GM19324 (cell line): ENCODE measurements at regions not wholly inside any gene's neighbourhood (a gene's known extent, or its start where the extent isn't known, plus 50 kb on each side); places are given as distances from the start of the nearest gene placed in this dataset.
"Not testable (repeated sequence)": the region's sequence is repeated elsewhere in the genome, so short reads cannot be mapped to it uniquely, and the experiment has no call there.

Experiments
- ATAC-seq: cut with Tn5 transposase; IDR thresholded peaks from one replicate; pipeline ENCODE4 v1.9.1; 2021; ENCODE audit warnings: mild to moderate bottlenecking, moderate library complexity; ENCODE audit not compliant: unreplicated experiment, low FRiP score

GRCh38 chr9:72433616-72434267 is 68.7 kb upstream of the ZFAND5 start:
- not testable (repeated sequence) for ATAC-seq

DNA sequence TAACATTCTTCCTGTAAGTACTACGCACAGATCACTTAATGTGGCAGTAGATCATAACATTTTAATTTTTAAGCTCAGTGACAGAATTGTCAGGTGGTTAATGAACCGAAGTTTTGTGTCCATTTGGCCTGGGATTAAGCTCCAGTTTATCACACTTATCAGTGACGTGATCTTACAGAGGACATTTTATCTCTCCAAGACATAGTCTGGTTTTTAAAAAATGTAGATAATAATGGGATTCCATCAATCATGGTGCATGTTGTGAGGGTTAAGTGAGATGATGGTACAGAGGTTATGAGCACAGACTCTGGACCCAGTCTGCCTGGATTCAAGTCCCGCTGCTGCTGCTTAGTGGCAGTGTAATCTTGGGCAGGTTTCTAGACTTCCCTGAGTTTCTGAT is 66.0 kb upstream of the ZFAND5 start:
- no peak for ATAC-seq

DNA sequence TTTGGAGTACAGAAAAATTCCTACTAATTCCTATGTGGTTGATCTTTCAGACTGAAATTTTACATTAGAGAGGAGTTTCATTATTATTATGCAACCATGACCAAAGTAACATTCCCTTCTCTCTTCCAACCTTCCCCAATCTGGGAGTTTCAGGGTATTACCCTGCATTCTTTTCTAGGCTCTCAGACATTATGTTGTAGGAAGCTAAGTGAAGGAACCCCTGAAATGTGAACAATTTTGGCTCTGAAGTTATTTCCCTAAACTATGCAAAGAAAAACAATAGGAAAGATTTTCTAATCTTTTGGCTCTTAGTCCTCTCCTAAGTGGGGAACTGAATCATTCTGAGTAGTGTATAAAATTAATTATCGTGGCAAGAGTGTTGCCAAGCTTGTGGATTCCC is 63.3 kb upstream of the ZFAND5 start:
- ATAC-seq = no peak

DNA sequence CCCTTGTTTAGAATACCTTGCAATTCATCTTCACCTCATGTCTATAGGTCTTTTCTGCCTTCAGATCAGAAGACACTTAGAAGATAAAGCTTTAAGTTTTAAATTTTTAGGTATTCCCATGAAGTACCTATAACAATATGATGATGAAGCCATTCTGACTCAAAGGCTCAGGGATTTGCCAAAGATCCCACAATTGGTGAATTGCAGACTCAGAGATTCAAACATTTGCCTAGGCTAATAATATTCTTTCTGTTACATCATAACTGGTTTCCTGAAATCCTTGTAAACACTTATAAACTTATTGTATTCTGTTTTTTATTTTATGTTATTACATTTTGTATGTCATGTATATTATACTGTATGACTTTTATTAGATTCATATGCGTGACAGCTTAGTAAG is 62.8 kb upstream of the ZFAND5 start:
- ATAC-seq = no peak

DNA sequence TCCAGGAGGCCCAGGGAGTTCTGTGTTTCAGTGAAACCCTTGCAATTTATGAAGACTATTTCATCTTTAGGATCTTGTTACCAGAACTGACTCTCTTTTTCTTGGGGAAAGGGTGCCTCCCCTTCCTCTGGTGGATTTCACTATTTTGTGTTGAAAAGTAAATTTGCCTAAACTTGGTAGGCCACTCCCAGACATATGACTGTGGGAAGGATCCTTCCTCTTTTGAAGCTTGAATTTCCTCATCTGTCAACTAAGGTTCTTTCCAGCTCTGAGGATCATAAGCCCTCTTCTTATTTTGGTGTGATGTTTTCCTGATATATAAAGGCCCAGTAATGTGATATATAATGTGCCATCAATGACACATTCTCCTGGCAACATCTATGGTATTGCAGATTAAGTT is 59.1 kb upstream of the ZFAND5 start:
- ATAC-seq = no peak

DNA sequence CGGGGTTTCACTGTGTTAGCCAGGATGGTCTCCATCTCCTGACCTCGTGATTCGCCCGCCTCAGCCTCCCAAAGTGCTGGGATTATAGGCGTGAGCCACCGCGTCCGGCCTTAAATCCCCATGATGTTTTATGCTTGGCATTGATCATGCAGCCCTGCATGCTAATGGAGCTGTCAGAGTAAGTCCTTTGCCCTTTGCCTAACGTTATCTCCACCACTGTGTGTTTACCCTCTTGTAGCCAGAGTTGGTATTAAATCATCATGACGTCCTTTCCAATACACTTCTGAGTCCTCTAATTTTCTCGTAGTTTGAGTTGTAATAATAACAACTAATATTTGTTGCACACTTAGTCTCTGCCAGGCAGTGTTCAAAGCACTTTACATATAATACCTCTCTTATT is 57.2 kb upstream of the ZFAND5 start:
- ATAC-seq = no peak

DNA sequence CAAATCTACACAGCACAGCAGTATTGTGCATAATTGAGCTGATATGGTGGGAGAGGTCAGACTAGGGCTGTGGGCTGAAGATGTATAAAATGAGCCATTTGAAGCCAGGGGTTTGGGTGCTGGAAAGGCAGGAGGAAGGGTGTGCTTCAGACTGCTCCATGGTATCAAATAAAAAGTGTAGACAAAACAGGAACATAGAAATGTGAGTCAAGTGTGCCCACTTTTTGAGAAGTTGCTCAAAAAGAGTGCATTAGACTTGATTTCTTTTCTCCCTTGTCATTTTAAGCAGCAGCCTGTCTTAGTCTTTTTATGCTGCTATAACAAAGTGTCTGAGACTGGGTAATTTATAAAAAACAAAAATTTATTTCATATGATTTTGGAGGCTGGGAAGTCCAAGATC is 55.8 kb upstream of the ZFAND5 start:
- no peak for ATAC-seq

DNA sequence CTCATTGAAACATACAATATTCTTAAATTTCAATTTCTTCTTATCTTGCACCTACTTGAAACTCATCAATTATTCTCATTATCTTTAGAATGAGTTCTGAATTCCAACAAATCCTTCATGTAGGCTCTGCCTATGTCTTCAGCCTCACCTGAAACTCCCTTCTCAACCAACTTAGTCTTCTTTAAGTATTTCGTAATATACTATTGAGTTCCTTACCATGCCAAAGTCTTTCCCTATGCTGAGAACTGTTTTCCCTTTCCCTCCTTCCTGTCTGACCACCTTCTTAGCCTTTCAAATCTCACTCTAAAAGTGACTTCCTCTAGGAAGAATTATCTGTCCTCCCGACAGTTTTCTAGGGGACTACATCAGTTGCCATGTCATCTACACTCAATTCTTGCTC is 50.9 kb upstream of the ZFAND5 start:
- ATAC-seq = no peak

DNA sequence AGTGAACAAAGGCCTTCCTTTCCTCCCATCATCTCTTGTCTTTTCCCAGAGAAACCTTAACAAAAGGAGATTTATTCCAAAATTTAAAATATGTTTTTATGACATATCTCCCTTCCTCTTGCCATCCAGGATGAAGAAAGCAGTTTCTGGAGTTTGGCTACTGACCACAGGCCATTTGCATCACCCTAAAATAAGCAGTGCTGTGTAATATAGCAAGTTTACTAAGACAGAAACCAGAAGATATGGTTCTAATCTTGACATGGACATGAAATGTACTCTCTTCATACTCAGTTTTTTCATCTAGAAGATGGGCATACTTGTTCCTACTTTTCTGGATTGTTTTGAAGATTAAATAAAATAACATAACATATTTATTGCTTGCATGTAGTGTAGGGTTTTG is 50.2 kb upstream of the ZFAND5 start:
- no peak for ATAC-seq
